ENCODE measurements at regions not wholly inside any gene's neighbourhood (a gene's known extent, or its start where the extent isn't known, plus 50 kb on each side); places are given as distances from the start of the nearest gene placed in this dataset.
"Not testable (repeated sequence)": the region's sequence is repeated elsewhere in the genome, so short reads cannot be mapped to it uniquely, and the experiment has no call there.

DNA sequence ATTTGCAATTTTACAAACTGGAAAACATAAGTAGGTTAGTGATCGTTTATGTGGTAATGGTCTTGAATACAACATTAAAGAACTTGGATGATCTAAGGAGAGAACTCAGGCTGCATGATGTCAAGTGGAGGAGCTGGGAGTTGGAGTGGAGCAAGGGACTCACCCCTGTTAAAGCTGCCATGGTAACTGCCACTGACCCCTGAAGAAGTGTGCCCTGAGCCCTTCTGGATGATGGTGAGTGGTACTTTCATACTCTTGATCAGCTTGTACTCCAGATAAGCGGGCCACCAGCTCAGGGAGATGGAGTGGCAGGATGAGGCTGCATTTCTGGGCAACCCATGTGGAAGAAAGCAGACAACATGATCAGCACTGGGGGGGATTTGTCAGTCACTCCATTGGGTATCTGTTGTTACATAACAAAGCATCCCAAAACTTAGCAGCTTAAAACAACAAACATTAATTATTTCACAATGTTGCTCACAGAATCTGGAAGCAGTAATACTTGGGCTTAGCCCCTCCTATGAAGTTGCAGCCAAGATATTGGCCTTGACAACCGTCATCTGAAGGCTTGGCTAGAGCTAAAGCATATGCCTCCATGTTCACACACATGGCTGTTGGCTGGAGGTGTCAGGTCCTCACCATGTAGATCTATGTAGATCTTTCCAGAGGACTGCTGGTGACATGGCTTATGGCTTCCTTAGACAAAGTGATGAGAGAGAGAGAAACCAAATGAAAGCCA lies 213.8 kb downstream of the DUSP10 start:
- Mint-ChIP-seq H3K4me1 (ENCODE audit: low read depth) (no peaks in the 10 kb centered on the region), H3K36me3 (ENCODE audit: insufficient read depth) (peaks cover 2% of the 10 kb centered on the region), H3K27me3 (ENCODE audit: low read depth) (peaks cover 15% of the 10 kb centered on the region), H3K4me3 (no peak overlapping the region), H3K9me3 (no peaks in the 10 kb centered on the region)
- no peak for ATAC-seq
- DNase-seq, result no peak

DNA sequence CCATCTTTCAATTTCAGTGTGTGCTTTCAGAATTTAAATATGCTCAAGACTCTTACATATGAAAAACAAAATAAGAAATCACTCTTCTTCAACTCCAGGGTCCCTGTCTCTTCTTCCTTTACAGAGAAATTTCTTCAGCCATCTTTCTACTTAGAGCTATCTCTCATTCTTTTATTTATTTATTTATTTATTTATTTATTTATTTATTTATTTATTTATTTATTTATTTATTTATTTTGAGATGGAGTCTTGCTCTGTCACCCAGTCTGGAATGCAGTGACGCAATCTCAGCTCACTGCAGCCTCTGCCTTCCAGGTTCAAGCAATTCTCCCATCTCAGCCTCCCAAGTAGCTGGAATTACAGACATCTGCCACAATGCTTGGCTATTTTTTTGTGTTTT lies 211.7 kb downstream of the DUSP10 start:
- not testable (repeated sequence) for ATAC-seq; DNase-seq; H3K9me3 Mint-ChIP-seq; H3K4me1 Mint-ChIP-seq (ENCODE audit: low read depth); H3K36me3 Mint-ChIP-seq (ENCODE audit: insufficient read depth); H3K4me3 Mint-ChIP-seq
- H3K27me3 Mint-ChIP-seq (ENCODE audit: low read depth), result peaks cover 15% of the 10 kb centered on the region

DNA sequence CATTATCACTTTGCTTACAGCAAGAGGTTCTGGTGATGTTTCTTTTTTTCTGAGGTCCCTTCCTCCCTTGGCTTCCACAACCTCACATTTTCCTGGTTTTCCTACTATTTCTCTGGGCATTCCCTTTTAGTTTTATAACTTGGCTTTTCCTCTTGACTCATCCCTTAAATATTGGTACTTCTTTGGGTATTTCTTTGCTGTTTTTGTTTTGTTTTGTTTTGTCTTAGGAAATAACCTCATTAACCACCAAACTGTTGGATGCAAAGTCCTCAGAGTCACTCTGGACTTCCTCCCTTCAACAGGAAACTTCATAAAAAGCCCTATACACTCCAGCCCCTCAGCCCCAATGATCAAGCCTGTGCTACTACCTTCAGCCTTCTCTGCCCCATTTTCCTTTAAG lies 211.1 kb downstream of the DUSP10 start:
- ATAC-seq, result no peak
- H3K4me3 Mint-ChIP-seq, result no peak overlapping the region

DNA sequence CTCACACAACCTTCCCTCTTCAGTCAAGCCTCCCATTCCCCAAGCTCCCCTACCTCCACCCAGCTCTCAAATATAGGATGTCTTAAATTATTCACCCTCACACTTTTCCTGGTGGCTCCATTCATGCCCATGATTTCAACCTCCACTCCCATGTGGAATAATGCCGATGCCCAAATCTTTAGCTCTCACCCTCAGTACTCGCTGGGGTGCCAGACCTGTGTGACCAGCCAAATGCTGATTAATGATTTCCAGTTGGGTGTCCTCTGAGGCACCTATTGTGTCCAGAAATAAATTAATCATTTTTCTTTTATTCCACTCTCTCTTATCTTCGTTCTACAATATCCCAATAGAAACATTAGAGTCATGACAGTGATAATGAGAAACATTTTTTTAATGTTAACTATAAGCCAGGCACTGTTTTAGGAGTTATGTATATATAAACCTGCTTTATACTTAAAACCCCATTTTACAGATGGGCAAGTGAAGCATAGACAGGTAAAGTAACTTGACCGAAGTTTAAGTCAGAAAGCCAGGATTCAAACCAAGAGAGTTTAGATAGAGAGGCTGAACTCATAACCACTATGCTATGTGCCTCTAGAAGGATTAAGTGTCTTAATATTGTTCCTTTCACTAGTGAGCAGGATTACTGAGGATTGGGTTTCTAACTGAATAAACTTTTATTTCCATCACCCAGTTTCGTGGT lies 209.7 kb downstream of the DUSP10 start:
- Mint-ChIP-seq H3K4me1 (ENCODE audit: low read depth) (no peaks in the 10 kb centered on the region), H3K4me3 (no peak overlapping the region), H3K36me3 (ENCODE audit: insufficient read depth) (peaks cover 2% of the 10 kb centered on the region), H3K27me3 (ENCODE audit: low read depth) (peaks cover 19% of the 10 kb centered on the region), H3K9me3 (no peaks in the 10 kb centered on the region)
- DNase-seq (no peak), ATAC-seq (no peak)

More for the DNA sequence above, 211.1 kb downstream of the DUSP10 start:
- no peaks in the 10 kb centered on the region for H3K9me3 Mint-ChIP-seq
- DNase-seq, result no peak
- H3K36me3 Mint-ChIP-seq (ENCODE audit: insufficient read depth), result peaks cover 2% of the 10 kb centered on the region
- no peaks in the 10 kb centered on the region for H3K4me1 Mint-ChIP-seq (ENCODE audit: low read depth)
- peaks cover 15% of the 10 kb centered on the region for H3K27me3 Mint-ChIP-seq (ENCODE audit: low read depth)

DNA sequence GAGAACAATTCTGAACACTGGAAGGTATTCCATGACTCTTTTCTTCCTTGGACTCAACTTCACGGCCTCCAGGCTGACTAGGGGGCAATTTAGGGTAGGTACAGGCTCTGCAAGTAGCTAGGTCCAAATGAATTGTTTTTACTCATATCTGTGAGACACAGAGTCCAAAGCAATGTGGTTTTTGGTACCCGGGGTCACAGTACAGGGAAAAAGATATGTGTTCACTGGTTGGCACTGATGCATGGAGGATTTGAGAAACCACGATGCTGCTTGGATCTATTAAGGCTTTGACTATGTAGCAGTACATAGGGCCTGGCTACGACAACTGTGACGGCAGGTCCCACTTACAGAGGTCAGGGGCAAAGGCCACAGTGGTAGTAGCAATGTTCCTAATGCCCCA lies 200.6 kb downstream of the DUSP10 start:
- H3K4me1 Mint-ChIP-seq (ENCODE audit: low read depth), result no peaks in the 10 kb centered on the region
- ATAC-seq (no peak), DNase-seq (no peak)
- H3K9me3 Mint-ChIP-seq, result no peaks in the 10 kb centered on the region
- H3K4me3 Mint-ChIP-seq, result no peak overlapping the region
- H3K27me3 Mint-ChIP-seq (ENCODE audit: low read depth), result peaks cover 24% of the 10 kb centered on the region
- no peaks in the 10 kb centered on the region for H3K36me3 Mint-ChIP-seq (ENCODE audit: insufficient read depth)

DNA sequence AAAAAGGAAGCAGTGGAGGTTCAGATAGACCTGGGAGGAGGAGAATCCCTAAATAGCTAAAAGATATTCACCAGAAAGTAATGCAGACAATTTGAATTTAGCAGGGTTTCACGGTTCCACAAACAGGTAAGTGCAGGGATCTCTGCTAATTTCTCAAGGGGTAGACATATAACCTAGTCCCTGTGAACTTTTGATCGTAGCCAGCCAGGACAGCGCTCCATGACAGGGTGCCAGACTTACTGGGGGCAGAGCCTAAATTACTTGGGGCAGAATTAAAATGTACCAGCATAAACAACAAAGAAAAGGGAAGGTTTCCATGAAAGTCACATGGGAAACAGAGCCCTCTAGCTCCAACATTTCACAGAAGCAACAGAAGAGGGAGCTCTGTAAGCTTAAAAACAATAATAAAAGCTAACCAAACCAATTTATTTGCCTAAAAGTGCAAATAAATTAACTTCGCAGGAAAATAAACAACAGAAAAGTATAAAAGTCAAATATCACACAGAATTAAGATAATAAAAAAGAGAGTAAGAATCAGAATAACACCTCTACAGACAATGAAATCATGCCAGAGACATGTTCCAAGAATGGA lies 198.3 kb downstream of the DUSP10 start:
- H3K9me3 Mint-ChIP-seq, result no peaks in the 10 kb centered on the region
- DNase-seq, result no peak
- H3K4me1 Mint-ChIP-seq (ENCODE audit: low read depth), result no peaks in the 10 kb centered on the region
- no peak overlapping the region for H3K4me3 Mint-ChIP-seq
- peaks cover 11% of the 10 kb centered on the region for H3K27me3 Mint-ChIP-seq (ENCODE audit: low read depth)
- no peaks in the 10 kb centered on the region for H3K36me3 Mint-ChIP-seq (ENCODE audit: insufficient read depth)
- no peak for ATAC-seq

DNA sequence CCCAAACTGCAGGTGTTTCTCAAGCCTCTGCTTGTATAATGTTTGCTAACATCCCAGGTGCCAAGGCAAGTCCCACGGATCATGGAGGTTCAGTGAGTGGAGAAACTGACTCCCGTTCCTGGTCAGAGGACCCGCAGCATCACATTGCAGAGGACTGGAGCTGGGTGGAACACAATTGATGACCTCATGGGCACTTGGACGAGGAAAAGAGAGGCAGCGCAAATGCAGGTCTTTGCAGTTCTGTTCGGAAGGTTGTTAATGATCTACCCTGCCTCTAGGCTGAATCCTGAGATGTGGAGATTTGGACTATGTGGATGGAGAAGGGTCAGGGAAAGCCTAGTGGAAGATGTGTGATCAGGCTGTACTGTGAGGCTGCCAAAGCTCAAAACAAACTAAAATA lies 192.9 kb downstream of the DUSP10 start:
- Mint-ChIP-seq H3K27me3 (ENCODE audit: low read depth) (no peaks in the 10 kb centered on the region), H3K4me1 (ENCODE audit: low read depth) (no peaks in the 10 kb centered on the region), H3K9me3 (no peaks in the 10 kb centered on the region), H3K36me3 (ENCODE audit: insufficient read depth) (no peaks in the 10 kb centered on the region), H3K4me3 (no peak overlapping the region)
- no peak for ATAC-seq
- DNase-seq, result no peak

DNA sequence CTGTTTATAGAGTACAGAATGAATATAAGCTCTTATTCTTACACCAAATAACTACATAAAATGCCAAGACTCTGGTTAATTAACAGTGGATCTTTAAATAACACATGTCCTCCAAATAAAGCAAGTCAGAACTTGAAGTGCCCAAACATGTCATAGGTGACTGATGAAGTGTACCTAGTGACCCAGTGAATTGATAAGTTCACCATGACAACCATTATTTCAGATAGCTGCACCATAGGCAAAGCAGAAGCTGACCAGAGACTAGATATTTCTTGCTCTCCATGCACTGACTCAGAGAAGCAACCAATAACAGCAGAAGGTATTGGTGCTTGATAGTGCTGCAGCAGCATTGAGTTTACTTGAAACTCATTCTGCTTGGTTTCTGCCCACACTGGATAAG lies 192.1 kb downstream of the DUSP10 start:
- Mint-ChIP-seq H3K27me3 (ENCODE audit: low read depth) (no peaks in the 10 kb centered on the region), H3K9me3 (no peaks in the 10 kb centered on the region), H3K4me3 (no peak overlapping the region), H3K4me1 (ENCODE audit: low read depth) (no peaks in the 10 kb centered on the region), H3K36me3 (ENCODE audit: insufficient read depth) (no peaks in the 10 kb centered on the region)
- no peak for ATAC-seq
- no peak for DNase-seq

DNA sequence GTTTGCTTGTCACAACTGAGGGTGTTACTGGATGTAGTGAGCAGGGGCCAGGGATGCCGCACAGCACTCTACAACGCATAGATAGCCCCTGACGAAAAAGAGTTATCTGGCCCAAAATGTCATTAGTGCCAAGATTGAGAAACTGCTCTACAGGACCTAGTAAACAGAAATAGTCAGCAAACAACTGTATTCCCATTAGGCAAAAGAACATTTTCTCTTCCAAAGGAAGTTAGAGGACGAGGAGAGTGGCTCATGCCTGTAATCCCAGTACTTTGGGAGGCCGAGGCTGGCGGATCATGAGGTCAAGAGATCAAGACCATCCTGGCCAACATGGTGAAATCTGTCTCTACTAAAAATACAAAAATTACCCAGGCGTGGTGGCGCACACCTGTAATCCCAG lies 189.1 kb downstream of the DUSP10 start:
- not testable (repeated sequence) for H3K36me3 Mint-ChIP-seq (ENCODE audit: insufficient read depth); ATAC-seq; H3K4me1 Mint-ChIP-seq (ENCODE audit: low read depth); H3K27me3 Mint-ChIP-seq (ENCODE audit: low read depth); H3K4me3 Mint-ChIP-seq; H3K9me3 Mint-ChIP-seq; DNase-seq

DNA sequence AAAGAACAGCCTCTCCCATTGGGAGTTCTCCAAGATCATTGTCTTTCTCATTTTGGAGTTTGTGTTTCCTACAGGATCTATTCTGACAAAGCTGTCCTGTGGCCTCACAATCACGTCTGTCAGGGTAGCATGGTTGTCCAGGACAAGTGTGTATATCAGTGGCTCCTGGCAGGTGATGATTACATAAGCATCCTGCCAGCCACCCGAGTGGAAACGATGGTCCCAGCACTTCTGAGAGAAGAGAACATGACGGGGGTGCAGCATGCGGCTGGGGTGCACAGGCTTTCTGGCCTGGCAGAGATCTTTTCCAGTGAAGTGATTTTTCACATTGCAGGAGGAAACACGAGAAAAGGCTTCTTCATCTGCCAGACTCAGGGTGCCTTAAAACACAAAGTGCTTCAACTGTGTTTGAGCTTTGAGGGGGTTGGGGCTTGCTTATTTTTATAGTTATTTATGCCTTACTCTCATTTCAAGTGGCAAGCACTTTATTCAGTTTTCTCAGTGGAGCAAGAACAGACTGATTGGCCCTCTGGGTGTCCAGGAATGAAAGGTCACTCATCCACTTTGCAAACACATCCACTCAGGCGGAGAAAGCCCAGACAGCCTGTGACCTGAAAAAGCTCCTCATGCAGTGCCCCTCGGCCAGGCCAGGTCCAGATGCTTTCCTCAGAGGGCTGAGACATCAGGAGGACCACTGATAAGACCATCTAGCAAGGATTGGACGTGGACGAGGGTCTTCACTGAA lies 186.0 kb downstream of the DUSP10 start:
- no peaks in the 10 kb centered on the region for H3K9me3 Mint-ChIP-seq
- H3K36me3 Mint-ChIP-seq (ENCODE audit: insufficient read depth), result no peaks in the 10 kb centered on the region
- H3K27me3 Mint-ChIP-seq (ENCODE audit: low read depth), result no peaks in the 10 kb centered on the region
- no peak overlapping the region for H3K4me3 Mint-ChIP-seq
- H3K4me1 Mint-ChIP-seq (ENCODE audit: low read depth), result no peaks in the 10 kb centered on the region
- DNase-seq, result no peak
- ATAC-seq, result no peak

DNA sequence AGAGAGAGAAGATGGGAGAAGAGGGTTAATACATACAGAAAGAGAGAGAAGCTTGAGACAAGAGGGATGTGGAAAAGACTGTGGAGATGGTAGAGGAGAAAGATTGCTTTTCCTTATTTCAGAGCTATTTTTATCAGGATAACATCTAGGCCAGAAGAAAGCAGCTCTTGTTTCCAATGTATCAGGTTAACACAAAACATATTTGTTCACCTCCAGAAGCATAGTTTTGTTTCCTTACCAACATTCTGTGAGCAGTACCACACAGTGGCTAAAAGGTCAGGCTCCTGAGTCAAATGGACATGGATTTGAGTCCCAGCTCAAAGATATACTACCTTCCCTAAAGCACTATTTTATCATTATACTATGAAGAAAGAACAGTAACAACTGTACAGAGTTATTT lies 185.5 kb downstream of the DUSP10 start:
- H3K4me1 Mint-ChIP-seq (ENCODE audit: low read depth), result no peaks in the 10 kb centered on the region
- H3K27me3 Mint-ChIP-seq (ENCODE audit: low read depth), result no peaks in the 10 kb centered on the region
- ATAC-seq, result no peak
- H3K4me3 Mint-ChIP-seq, result no peak overlapping the region
- DNase-seq, result no peak
- no peaks in the 10 kb centered on the region for H3K9me3 Mint-ChIP-seq
- no peaks in the 10 kb centered on the region for H3K36me3 Mint-ChIP-seq (ENCODE audit: insufficient read depth)

DNA sequence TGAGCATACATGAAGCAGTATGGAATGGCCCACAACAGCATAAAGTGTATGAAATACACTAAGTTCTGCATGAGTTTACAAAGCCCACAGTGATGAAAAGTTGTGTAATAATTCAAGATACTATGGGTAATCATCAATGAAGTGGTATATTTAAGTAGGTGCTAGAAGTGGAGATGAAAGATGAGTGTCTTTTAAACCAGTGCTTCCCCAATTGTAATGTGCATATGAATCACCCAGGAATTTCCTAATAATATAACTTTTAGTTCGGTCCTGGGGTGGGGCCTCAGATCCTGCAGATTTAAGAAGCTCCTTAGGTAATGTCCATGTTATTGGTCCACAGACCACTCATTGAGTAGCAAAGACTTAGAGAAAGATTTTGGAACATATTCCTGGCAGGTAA lies 184.9 kb downstream of the DUSP10 start:
- no peaks in the 10 kb centered on the region for H3K4me1 Mint-ChIP-seq (ENCODE audit: low read depth)
- DNase-seq (no peak), ATAC-seq (no peak)
- H3K27me3 Mint-ChIP-seq (ENCODE audit: low read depth), result no peaks in the 10 kb centered on the region
- H3K9me3 Mint-ChIP-seq, result no peaks in the 10 kb centered on the region
- H3K4me3 Mint-ChIP-seq, result no peak overlapping the region
- H3K36me3 Mint-ChIP-seq (ENCODE audit: insufficient read depth), result no peaks in the 10 kb centered on the region

DNA sequence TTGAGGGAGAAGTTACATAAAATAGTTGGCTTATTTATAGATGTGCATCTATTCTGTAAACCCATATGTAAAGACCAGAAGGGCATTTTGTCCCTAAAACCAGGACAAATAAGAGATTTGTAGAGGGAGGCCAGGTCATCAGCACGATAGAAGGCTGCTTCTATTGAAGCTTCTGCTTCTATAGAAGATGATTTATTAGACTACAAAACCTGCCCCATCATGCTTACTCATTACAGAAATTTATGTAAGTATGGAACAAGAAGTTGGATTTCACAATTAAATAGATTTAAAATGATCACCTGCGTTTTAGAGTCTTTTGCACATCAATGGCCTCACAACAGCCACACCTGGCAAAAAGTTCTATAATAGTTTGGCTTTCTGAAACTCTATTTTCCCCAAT lies 183.5 kb downstream of the DUSP10 start:
- no peaks in the 10 kb centered on the region for H3K4me1 Mint-ChIP-seq (ENCODE audit: low read depth)
- H3K36me3 Mint-ChIP-seq (ENCODE audit: insufficient read depth), result no peaks in the 10 kb centered on the region
- DNase-seq (no peak), ATAC-seq (no peak)
- no peak overlapping the region for H3K4me3 Mint-ChIP-seq
- no peaks in the 10 kb centered on the region for H3K27me3 Mint-ChIP-seq (ENCODE audit: low read depth)
- H3K9me3 Mint-ChIP-seq, result no peaks in the 10 kb centered on the region

DNA sequence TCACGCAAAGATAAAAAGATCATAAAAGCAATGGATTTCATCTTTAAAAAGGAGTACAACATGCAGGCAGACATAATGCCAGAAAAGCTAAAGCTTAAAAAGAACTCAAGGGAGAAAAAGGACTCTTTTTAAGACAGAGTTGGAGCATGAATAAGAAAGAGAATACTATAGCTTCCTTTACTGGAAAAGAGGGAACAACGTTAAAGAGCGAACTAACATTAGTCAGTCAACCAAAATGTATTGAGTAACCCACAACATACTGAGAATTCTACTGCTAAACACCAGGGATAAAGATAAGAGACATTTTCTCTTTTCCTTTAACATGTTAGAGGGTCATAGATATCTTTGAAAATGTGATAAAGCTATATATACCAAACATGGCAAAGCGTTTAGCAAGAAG lies 182.0 kb downstream of the DUSP10 start:
- H3K9me3 Mint-ChIP-seq, result no peaks in the 10 kb centered on the region
- no peaks in the 10 kb centered on the region for H3K4me1 Mint-ChIP-seq (ENCODE audit: low read depth)
- DNase-seq (no peak), ATAC-seq (no peak)
- no peaks in the 10 kb centered on the region for H3K36me3 Mint-ChIP-seq (ENCODE audit: insufficient read depth)
- no peaks in the 10 kb centered on the region for H3K27me3 Mint-ChIP-seq (ENCODE audit: low read depth)
- H3K4me3 Mint-ChIP-seq, result no peak overlapping the region
